Neuronal stem cell (in vitro differentiated cells): ENCODE measurements at regions not wholly inside any gene's neighbourhood (a gene's known extent, or its start where the extent isn't known, plus 50 kb on each side); places are given as distances from the start of the nearest gene placed in this dataset.

Source experiments
- DNase-seq: peaks from one replicate; pipeline ENCODE4 v3.0.0-alpha.2; 2013; ENCODE audit warnings: low spot score
- H2AFZ ChIP-seq: one replicate; pipeline ENCODE4 v1.6.1; 2013; ENCODE audit warnings: mild to moderate bottlenecking, low read length, inconsistent platforms
- H2AK5ac ChIP-seq: 2 replicates; pipeline ENCODE4 v1.6.1; 2013; ENCODE audit warnings: low read depth, mild to moderate bottlenecking, inconsistent platforms, low read length, moderate library complexity, mixed read lengths
- H2BK120ac ChIP-seq: 2 replicates; pipeline ENCODE4 v1.6.1; 2013; ENCODE audit warnings: low read depth, mild to moderate bottlenecking, inconsistent platforms, low read length, moderate library complexity, mixed read lengths
- H2BK12ac ChIP-seq: one replicate; pipeline ENCODE4 v1.6.1; 2013; ENCODE audit warnings: low read length, inconsistent platforms
- H2BK15ac ChIP-seq: 2 replicates; pipeline ENCODE4 v1.6.1; 2013; ENCODE audit warnings: mild to moderate bottlenecking, low read length, inconsistent platforms, mixed read lengths
- H2BK5ac ChIP-seq: one replicate; pipeline ENCODE4 v1.6.1; 2013; ENCODE audit warnings: inconsistent platforms, mild to moderate bottlenecking, low read length, moderate library complexity
- H3K14ac ChIP-seq: one replicate; pipeline ENCODE4 v1.6.1; 2013; ENCODE audit warnings: low read length, inconsistent platforms
- H3K18ac ChIP-seq: 2 replicates; pipeline ENCODE4 v1.6.1; 2013; ENCODE audit warnings: low read length, inconsistent platforms
- H3K23ac ChIP-seq: 2 replicates; pipeline ENCODE4 v1.6.1; 2013; ENCODE audit warnings: low read depth, mild to moderate bottlenecking, mixed read lengths, low read length, inconsistent platforms; ENCODE audit not compliant: poor library complexity
- H3K27ac ChIP-seq: replicated peaks from 3 replicates; pipeline ENCODE4 v1.5.1; 2013; ENCODE audit warnings: low read length, inconsistent platforms
- H3K27me3 ChIP-seq, 3 experiments: 2 replicates each; pipeline ENCODE4 v1.6.1; 2013; ENCODE audit warnings: low read length in 3 of 3, mild to moderate bottlenecking in 2 of 3, inconsistent platforms in 1 of 3, low read depth in 1 of 3, mixed read lengths in 1 of 3, moderate library complexity in 1 of 3; ENCODE audit not compliant: control insufficient read depth in 3 of 3, insufficient read depth in 3 of 3
- H3K36me3 ChIP-seq, 2 donors: replicated peaks in 1 of 2; 2 replicates each; pipeline ENCODE4 v1.6.1; 2013; ENCODE audit warnings: low read length in 2 of 2; ENCODE audit not compliant: control insufficient read depth in 2 of 2, insufficient read depth in 2 of 2
- H3K4ac ChIP-seq: 2 replicates; pipeline ENCODE4 v1.6.1; 2013; ENCODE audit warnings: inconsistent platforms, mild to moderate bottlenecking, low read length, moderate library complexity
- H3K4me1 ChIP-seq, 2 donors: 1 replicate in 1 of 2; 2 replicates in 1 of 2; pipeline ENCODE4 v1.6.1; 2013; ENCODE audit warnings: low read length in 2 of 2, low read depth in 1 of 2; ENCODE audit not compliant: control insufficient read depth in 2 of 2, insufficient read depth in 1 of 2
- H3K4me2 ChIP-seq: one replicate; pipeline ENCODE4 v1.6.1; 2013; ENCODE audit warnings: mild to moderate bottlenecking, low read length, inconsistent platforms; ENCODE audit not compliant: insufficient read depth, poor library complexity, severe bottlenecking
- H3K4me3 ChIP-seq, 2 donors: 2 replicates each; pipeline ENCODE4 v1.5.1; 2013; ENCODE audit warnings: low read length in 2 of 2, mild to moderate bottlenecking in 2 of 2, inconsistent platforms in 1 of 2, moderate library complexity in 1 of 2
- H3K79me1 ChIP-seq: one replicate; pipeline ENCODE4 v1.6.1; 2013; ENCODE audit warnings: low read depth, mild to moderate bottlenecking, inconsistent platforms, low read length, moderate library complexity
- H3K9ac ChIP-seq: one replicate; pipeline ENCODE4 v1.6.1; 2013; ENCODE audit warnings: mild to moderate bottlenecking, low read depth, low read length, inconsistent platforms; ENCODE audit not compliant: poor library complexity
- H3K9me3 ChIP-seq, 2 donors: replicated peaks in 1 of 2; 2 replicates each; pipeline versions ENCODE3 to v1.6.1; 2013; ENCODE audit warnings: low read length in 2 of 2, mild to moderate bottlenecking in 2 of 2, inconsistent platforms in 1 of 2, low read depth in 1 of 2, mixed read lengths in 1 of 2, moderate library complexity in 1 of 2; ENCODE audit not compliant: control insufficient read depth in 2 of 2, insufficient read depth in 1 of 2
- H4K8ac ChIP-seq: one replicate; pipeline ENCODE4 v1.6.1; 2013; ENCODE audit warnings: low read depth, mild to moderate bottlenecking, inconsistent platforms, low read length, moderate library complexity
- H4K91ac ChIP-seq: one replicate; pipeline ENCODE4 v1.6.1; 2013; ENCODE audit warnings: low read length, low read depth, mild to moderate bottlenecking, inconsistent platforms; ENCODE audit not compliant: poor library complexity
- WGBS, 2 donors: extraction: QIAGEN DNeasy Blood & Tissue Kit; methylation state at CpG; one replicate each; pipeline ENCODE4 v1.1.7; 2013; ENCODE audit warnings: missing lambda C conversion rate in 2 of 2, mixed read lengths in 1 of 2; ENCODE audit not compliant: insufficient read length in 2 of 2, insufficient replicate concordance in 1 of 2; ENCODE audit errors: extremely low coverage in 2 of 2; 5-methylcytosine and 5-hydroxymethylcytosine counted together

DNA sequence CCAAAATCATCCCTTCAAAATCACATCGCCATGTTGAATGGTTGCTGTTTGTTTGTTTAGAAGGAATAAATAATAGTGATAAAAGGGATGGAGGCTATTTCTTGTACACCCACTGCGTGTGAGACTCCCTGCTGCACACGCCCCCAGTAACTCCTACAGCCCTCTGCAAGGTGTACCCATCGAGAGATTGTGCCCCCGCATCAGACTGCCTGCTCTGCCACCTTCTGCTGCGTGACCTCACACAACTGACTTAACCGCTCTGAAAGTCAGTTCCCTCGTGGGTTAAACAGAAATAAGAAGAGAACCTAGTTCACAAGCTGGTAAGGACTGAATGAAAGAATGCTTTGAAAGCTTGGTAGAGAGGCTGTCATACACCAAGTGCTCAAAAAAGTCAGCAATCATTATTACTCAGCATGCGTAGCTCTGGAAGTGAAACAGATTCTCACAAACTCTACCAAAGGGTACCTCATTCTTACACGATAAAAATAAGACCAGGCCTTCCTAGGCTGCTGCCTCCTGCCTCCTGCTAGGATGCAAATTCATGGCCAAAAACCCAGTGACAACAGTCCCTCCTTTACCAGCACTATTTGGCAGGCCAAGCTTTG lies 147.1 kb downstream of the CPEB2 start:
- no peak overlapping the region for H2BK12ac ChIP-seq
- no peak overlapping the region for H3K4ac ChIP-seq
- H4K8ac ChIP-seq: no peak overlapping the region
- no peak for DNase-seq
- no peak overlapping the region for H3K4me2 ChIP-seq
- H3K18ac ChIP-seq: no peak overlapping the region
- no CpG with 5 or more reads among the region's 10 CpGs for WGBS, 2 donors
- H2AK5ac ChIP-seq: no peak overlapping the region
- H2AFZ ChIP-seq: no peak overlapping the region
- H3K4me1 ChIP-seq: peaks cover 8 to 17% of the 10 kb centered on the region in 2 donors
- H3K14ac ChIP-seq: no peak overlapping the region
- no peak overlapping the region for H4K91ac ChIP-seq
- H3K27me3 ChIP-seq: no peaks in the 10 kb centered on the region
- H3K36me3 ChIP-seq: no peaks in the 10 kb centered on the region
- no peak overlapping the region for H3K9ac ChIP-seq
- H3K27ac ChIP-seq: no peak overlapping the region
- H2BK15ac ChIP-seq: no peak overlapping the region
- H2BK120ac ChIP-seq: no peak overlapping the region
- no peak overlapping the region for H2BK5ac ChIP-seq
- no peaks in the 10 kb centered on the region for H3K9me3 ChIP-seq
- H3K23ac ChIP-seq: no peak overlapping the region
- H3K79me1 ChIP-seq: no peaks in the 10 kb centered on the region
- no peak overlapping the region for H3K4me3 ChIP-seq

DNA sequence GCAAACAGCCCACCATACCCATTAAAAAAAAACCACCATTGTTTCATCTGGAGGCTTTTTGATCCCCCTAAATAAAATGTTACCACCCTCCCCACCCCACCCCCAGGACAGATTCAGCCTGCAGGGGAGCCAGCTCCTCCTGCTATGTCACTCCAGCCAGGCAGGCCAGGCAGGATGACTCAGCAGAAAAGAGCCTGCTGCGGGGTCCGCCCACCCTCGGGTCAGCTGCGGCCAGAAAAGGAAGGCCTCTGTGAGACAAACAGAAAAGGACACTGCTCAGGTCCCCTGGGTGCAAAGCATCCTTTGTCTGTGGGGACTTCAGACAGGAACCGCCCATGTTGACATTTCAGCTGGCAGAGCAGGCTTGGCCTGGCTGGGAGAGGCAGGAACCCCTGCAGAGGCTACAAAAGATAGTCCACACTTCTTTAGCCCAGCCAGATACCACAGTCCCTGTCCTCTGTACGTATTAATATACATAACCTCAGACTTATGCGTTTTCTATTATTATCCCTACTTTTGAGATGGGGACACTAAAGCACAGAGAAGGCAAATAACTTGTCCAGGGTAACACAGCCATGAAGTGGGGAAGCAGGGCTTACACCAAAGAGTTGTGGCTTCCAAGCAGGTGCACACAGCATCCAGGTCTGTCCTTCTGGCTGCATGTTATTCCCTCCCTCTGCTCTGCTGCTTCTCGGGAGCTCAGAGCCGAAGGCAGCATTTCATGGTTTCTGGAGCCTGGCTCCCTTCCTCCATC lies 147.7 kb downstream of the CPEB2 start:
- DNase-seq: peak; percentile 37
- H2AK5ac ChIP-seq: no peak overlapping the region

DNA sequence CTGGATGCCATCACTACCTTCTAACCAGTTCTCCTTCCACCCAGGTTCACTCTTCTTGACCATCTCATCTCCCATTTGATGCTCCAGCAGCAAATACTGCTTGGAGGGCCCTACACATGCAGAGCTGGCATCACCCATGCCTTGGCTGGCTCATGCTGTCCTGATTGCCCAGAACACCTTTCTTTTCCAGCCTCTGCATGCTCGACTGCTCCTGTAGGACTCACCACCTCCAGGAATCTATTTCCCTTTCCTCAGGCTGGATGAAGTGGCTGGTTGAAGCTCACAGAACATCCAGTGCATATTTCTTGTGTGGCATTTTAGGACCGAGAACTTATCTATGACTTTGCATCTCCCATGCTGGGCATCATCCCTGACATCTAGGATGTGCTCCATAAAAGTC lies 148.3 kb downstream of the CPEB2 start:
- H4K8ac ChIP-seq: no peak overlapping the region
- no peak overlapping the region for H3K27ac ChIP-seq

More for the DNA sequence above, 147.7 kb downstream of the CPEB2 start:
- H2BK15ac ChIP-seq: no peak overlapping the region
- H2BK5ac ChIP-seq: no peak overlapping the region
- H4K91ac ChIP-seq: no peak overlapping the region
- no peak overlapping the region for H3K18ac ChIP-seq
- no peak overlapping the region for H3K9ac ChIP-seq
- no peak overlapping the region for H3K4ac ChIP-seq
- H3K27ac ChIP-seq: no peak overlapping the region
- no peaks in the 10 kb centered on the region for H3K27me3 ChIP-seq
- no peak overlapping the region for H4K8ac ChIP-seq
- no peak overlapping the region for H3K23ac ChIP-seq
- H2BK12ac ChIP-seq: no peak overlapping the region
- WGBS, 2 donors: no CpG with 5 or more reads among the region's 9 CpGs
- H3K4me1 ChIP-seq: peaks cover 8 to 17% of the 10 kb centered on the region in 2 donors
- no peaks in the 10 kb centered on the region for H3K9me3 ChIP-seq
- no peak overlapping the region for H3K4me2 ChIP-seq
- no peak overlapping the region for H3K4me3 ChIP-seq
- no peaks in the 10 kb centered on the region for H3K79me1 ChIP-seq
- no peak overlapping the region for H2BK120ac ChIP-seq
- H2AFZ ChIP-seq: peak overlapping the region; percentile 47
- H3K36me3 ChIP-seq: no peaks in the 10 kb centered on the region
- H3K14ac ChIP-seq: no peak overlapping the region

DNA sequence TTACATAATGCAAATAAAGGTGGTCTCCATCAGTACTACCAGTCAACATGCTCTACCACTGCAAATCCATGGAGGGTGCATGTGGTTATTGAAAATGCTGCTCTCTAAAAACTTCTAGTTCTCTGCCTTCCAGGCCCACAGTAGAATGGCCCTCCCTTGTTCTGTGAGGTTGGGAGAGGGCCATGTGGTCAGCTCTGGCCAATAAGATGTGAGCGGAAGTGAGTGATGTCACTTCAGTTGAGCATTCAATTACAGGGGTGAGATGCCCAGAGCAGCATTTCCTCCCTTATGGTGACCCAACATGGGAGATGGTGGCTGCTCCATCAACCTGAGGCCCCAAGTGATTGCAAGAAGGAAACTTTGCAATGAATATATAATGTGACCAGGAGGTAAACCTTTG lies 148.8 kb downstream of the CPEB2 start:
- H2BK15ac ChIP-seq: no peak overlapping the region
- peaks cover 8 to 17% of the 10 kb centered on the region in 2 donors for H3K4me1 ChIP-seq
- DNase-seq: no peak
- H4K91ac ChIP-seq: no peak overlapping the region
- no peak overlapping the region for H2BK120ac ChIP-seq
- H3K4me2 ChIP-seq: no peak overlapping the region
- H3K27me3 ChIP-seq: no peaks in the 10 kb centered on the region
- H3K14ac ChIP-seq: no peak overlapping the region
- no peaks in the 10 kb centered on the region for H3K9me3 ChIP-seq
- H3K9ac ChIP-seq: no peak overlapping the region
- no peaks in the 10 kb centered on the region for H3K79me1 ChIP-seq
- no peaks in the 10 kb centered on the region for H3K36me3 ChIP-seq
- no peak overlapping the region for H3K4ac ChIP-seq
- H3K27ac ChIP-seq: no peak overlapping the region
- no peak overlapping the region for H3K23ac ChIP-seq
- no CpG with 5 or more reads among the region's 1 CpG for WGBS, 2 donors
- H2AFZ ChIP-seq: no peak overlapping the region
- H4K8ac ChIP-seq: no peak overlapping the region
- H3K18ac ChIP-seq: no peak overlapping the region
- no peak overlapping the region for H3K4me3 ChIP-seq
- no peak overlapping the region for H2AK5ac ChIP-seq
- H2BK5ac ChIP-seq: no peak overlapping the region
- no peak overlapping the region for H2BK12ac ChIP-seq

More for the DNA sequence above, 148.3 kb downstream of the CPEB2 start:
- H3K4me2 ChIP-seq: no peak overlapping the region
- no peak overlapping the region for H2BK15ac ChIP-seq
- H3K14ac ChIP-seq: no peak overlapping the region
- no peak overlapping the region for H3K18ac ChIP-seq
- H3K9ac ChIP-seq: no peak overlapping the region
- H3K23ac ChIP-seq: no peak overlapping the region
- no peak overlapping the region for H2BK12ac ChIP-seq
- DNase-seq: no peak
- no peak overlapping the region for H4K91ac ChIP-seq
- WGBS, 2 donors: no CpG with 5 or more reads among the region's 2 CpGs
- no peak overlapping the region for H2BK5ac ChIP-seq
- no peak overlapping the region for H3K4ac ChIP-seq
- no peaks in the 10 kb centered on the region for H3K36me3 ChIP-seq
- no peak overlapping the region for H2AFZ ChIP-seq
- H3K9me3 ChIP-seq: no peaks in the 10 kb centered on the region
- H2BK120ac ChIP-seq: no peak overlapping the region
- peak overlapping the region in 1 of 2 donors; percentile 43 for H3K4me3 ChIP-seq
- H3K27me3 ChIP-seq: no peaks in the 10 kb centered on the region
- no peaks in the 10 kb centered on the region for H3K79me1 ChIP-seq
- no peak overlapping the region for H2AK5ac ChIP-seq
- peaks cover 8 to 17% of the 10 kb centered on the region in 2 donors for H3K4me1 ChIP-seq
